Gastrocnemius medialis (tissue), 4 donors: ENCODE measurements at regions not wholly inside any gene's neighbourhood (a gene's known extent, or its start where the extent isn't known, plus 50 kb on each side); places are given as distances from the start of the nearest gene placed in this dataset.

Experiments used
- POLR2A ChIP-seq, 2 donors: fragments of 450-650 bp; IDR thresholded peaks; one replicate each; pipeline ENCODE4 v1.6.1; 2017; ENCODE audit warnings: antibody characterized with exemption in 2 of 2, mild to moderate bottlenecking in 2 of 2, moderate library complexity in 2 of 2
- TF ChIP-seq, protein P1 (sequence below), 5 experiments: fragments of 450-650 bp in 3 of 5; fragments of 200-600 bp in 2 of 5; sonication (generic) in 2 of 5; IDR thresholded peaks in 4 of 5; conservative IDR thresholded peaks in 1 of 5; 1 replicate in 4 of 5; 2 replicates in 1 of 5; pipeline ENCODE4 v1.5.1; 2016 to 2019; ENCODE audit warnings: antibody characterized with exemption in 5 of 5, mild to moderate bottlenecking in 3 of 5, moderate library complexity in 3 of 5

DNA sequence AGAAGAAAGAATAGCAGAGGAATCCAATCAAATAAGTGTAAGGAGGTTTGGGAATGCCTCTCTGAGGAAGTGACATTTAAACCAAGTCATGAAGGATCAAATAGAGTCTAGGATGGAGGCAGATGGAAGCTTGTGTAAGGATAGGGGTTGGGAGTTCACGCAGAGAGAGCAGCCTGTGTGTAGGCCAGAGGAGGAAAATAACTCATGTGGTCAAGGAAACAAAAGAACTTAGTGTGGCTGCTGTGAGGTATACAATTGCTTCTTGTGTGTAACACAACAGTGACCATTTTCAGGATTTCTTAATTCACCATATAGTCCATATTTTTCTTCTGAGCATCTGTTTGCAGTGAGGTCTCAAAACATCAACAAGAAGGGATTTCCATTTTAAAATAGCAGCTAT, 77.6 kb upstream of the PACRGL start:
- TF ChIP-seq, protein P1, sequence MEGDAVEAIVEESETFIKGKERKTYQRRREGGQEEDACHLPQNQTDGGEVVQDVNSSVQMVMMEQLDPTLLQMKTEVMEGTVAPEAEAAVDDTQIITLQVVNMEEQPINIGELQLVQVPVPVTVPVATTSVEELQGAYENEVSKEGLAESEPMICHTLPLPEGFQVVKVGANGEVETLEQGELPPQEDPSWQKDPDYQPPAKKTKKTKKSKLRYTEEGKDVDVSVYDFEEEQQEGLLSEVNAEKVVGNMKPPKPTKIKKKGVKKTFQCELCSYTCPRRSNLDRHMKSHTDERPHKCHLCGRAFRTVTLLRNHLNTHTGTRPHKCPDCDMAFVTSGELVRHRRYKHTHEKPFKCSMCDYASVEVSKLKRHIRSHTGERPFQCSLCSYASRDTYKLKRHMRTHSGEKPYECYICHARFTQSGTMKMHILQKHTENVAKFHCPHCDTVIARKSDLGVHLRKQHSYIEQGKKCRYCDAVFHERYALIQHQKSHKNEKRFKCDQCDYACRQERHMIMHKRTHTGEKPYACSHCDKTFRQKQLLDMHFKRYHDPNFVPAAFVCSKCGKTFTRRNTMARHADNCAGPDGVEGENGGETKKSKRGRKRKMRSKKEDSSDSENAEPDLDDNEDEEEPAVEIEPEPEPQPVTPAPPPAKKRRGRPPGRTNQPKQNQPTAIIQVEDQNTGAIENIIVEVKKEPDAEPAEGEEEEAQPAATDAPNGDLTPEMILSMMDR (IDR thresholded peaks at IDR 0.05 in 4 of 5, conservative IDR thresholded peaks at IDR 0.05 in 1 of 5), result no peak
- TF ChIP-seq POLR2A (IDR thresholded peaks at IDR 0.05), result no peak
